GM12878 (cell line): ENCODE measurements at regions not wholly inside any gene's neighbourhood (a gene's known extent, or its start where the extent isn't known, plus 50 kb on each side); places are given as distances from the start of the nearest gene placed in this dataset.
A peak's percentile ranks its signal among the peaks of the same experiment; 100 is the strongest.

Source experiments
- CHD2 ChIP-seq: IDR thresholded peaks from 2 replicates; pipeline ENCODE4 v1.6.1; 2011; ENCODE audit warnings: low read depth, low read length, improper control_type of control experiment, borderline replicate concordance
- EGR1 ChIP-seq, 2 experiments: IDR thresholded peaks; 1 replicate in 1 of 2; 2 replicates in 1 of 2; pipeline ENCODE4 v1.6.1; 2011 to 2012; ENCODE audit warnings: low read depth in 2 of 2, low read length in 2 of 2, borderline replicate concordance in 1 of 2, mild to moderate bottlenecking in 1 of 2, moderate library complexity in 1 of 2
- ESRRA ChIP-seq: IDR thresholded peaks from 2 replicates; pipeline ENCODE4 v1.6.1; 2012; ENCODE audit warnings: mild to moderate bottlenecking, low read length, improper control_type of control experiment
- EZH2 ChIP-seq: IDR thresholded peaks from 2 replicates; pipeline ENCODE4 v1.6.1; 2012; ENCODE audit warnings: low read depth, mild to moderate bottlenecking, control low read depth, inconsistent platforms, low read length, borderline replicate concordance; ENCODE audit not compliant: control insufficient read depth
- HDAC6 ChIP-seq: fragments of 200-600 bp; sonication (generic); IDR thresholded peaks from one replicate; pipeline ENCODE4 v1.8.0; 2017; ENCODE audit warnings: antibody characterized with exemption; ENCODE audit not compliant: unreplicated experiment
- MEF2A ChIP-seq: IDR thresholded peaks from 2 replicates; pipeline ENCODE4 v1.6.1; 2011; ENCODE audit warnings: low read depth, mild to moderate bottlenecking, low read length, moderate library complexity; ENCODE audit not compliant: insufficient read depth
- NR2C1 ChIP-seq: fragments of 450-650 bp; IDR thresholded peaks from 2 replicates; pipeline ENCODE4 v1.6.1; 2017; ENCODE audit warnings: antibody characterized with exemption, mild to moderate bottlenecking, moderate library complexity
- NR2F1 ChIP-seq: fragments of 450-650 bp; conservative IDR thresholded peaks from 2 replicates; pipeline ENCODE4 v1.6.1; 2017; ENCODE audit warnings: mild to moderate bottlenecking
- RAD51 ChIP-seq: fragments of 450-650 bp; IDR thresholded peaks from 2 replicates; pipeline ENCODE4 v1.6.1; 2016; ENCODE audit warnings: moderate library complexity, mild to moderate bottlenecking, inconsistent platforms
- RB1 ChIP-seq: fragments of 450-650 bp; formaldehyde crosslinking; IDR thresholded peaks from 2 replicates; pipeline ENCODE4 v1.6.1; 2017; ENCODE audit warnings: mild to moderate bottlenecking, borderline replicate concordance
- RELA ChIP-seq: fragments of 450-650 bp; IDR thresholded peaks from 2 replicates; pipeline ENCODE4 v1.8.0; 2014; ENCODE audit warnings: borderline replicate concordance; ENCODE audit not compliant: partially characterized antibody
- RFX5 ChIP-seq: IDR thresholded peaks from 2 replicates; pipeline ENCODE4 v1.6.1; 2011; ENCODE audit warnings: low read depth, low read length, improper control_type of control experiment
- RUNX3 ChIP-seq: IDR thresholded peaks from 2 replicates; pipeline ENCODE4 v1.6.1; 2012; ENCODE audit warnings: low read length, inconsistent platforms
- SIX5 ChIP-seq: IDR thresholded peaks from 2 replicates; pipeline ENCODE4 v1.6.1; 2011; ENCODE audit warnings: mild to moderate bottlenecking, low read depth, low read length, moderate library complexity; ENCODE audit not compliant: severe bottlenecking
- SMAD1 ChIP-seq: fragments of 450-650 bp; IDR thresholded peaks from 2 replicates; pipeline ENCODE4 v1.6.1; 2018; ENCODE audit warnings: mild to moderate bottlenecking, low read depth; ENCODE audit not compliant: partially characterized antibody
- STAT1 ChIP-seq: fragments of 450-650 bp; conservative IDR thresholded peaks from 2 replicates; pipeline ENCODE4 v1.6.1; 2014; ENCODE audit warnings: antibody characterized with exemption, mild to moderate bottlenecking
- TCF3 ChIP-seq: IDR thresholded peaks from 2 replicates; pipeline ENCODE4 v1.6.1; 2012; ENCODE audit warnings: low read depth, mild to moderate bottlenecking, low read length, borderline replicate concordance; ENCODE audit not compliant: insufficient read depth
- ZNF274 ChIP-seq: IDR thresholded peaks from one replicate; pipeline ENCODE4 v1.8.0; 2011; ENCODE audit not compliant: insufficient read length, insufficient read depth
- TF ChIP-seq, protein P1 (sequence below): fragments of 450-650 bp; IDR thresholded peaks from 2 replicates; pipeline ENCODE4 v1.6.1; 2018; ENCODE audit warnings: borderline replicate concordance, mild to moderate bottlenecking; ENCODE audit not compliant: partially characterized antibody
- TF ChIP-seq, protein P2 (sequence below): fragments of 150-350 bp; IDR thresholded peaks from 2 replicates; pipeline ENCODE4 v1.6.1; 2016; ENCODE audit warnings: low read depth, low read length
- TF ChIP-seq, protein P3 (sequence below): IDR thresholded peaks from 2 replicates; pipeline ENCODE4 v1.6.1; 2012; ENCODE audit warnings: improper control_type of control experiment, low read depth, low read length; ENCODE audit not compliant: insufficient replicate concordance

DNA sequence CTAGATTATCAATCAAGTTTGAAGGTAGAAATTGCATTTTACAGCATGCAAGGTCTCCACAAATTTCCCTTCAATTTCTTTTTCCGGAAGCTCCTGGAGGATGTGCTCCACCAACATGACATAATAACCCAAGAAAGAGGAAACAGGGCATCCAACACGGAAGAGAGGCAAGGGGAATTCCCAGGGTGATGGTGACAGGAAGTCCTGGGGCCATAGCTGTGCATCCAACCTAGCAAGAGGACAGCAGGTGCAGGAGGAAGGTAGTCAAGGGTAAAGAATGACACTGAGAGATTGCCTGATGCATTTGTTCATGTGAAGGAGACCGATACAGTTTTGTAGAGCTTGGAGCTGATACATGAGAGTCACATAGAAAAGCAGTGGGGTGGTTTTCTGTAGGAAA, 115.7 kb upstream of the LSM6 start (continued):
- TF ChIP-seq, protein P1, sequence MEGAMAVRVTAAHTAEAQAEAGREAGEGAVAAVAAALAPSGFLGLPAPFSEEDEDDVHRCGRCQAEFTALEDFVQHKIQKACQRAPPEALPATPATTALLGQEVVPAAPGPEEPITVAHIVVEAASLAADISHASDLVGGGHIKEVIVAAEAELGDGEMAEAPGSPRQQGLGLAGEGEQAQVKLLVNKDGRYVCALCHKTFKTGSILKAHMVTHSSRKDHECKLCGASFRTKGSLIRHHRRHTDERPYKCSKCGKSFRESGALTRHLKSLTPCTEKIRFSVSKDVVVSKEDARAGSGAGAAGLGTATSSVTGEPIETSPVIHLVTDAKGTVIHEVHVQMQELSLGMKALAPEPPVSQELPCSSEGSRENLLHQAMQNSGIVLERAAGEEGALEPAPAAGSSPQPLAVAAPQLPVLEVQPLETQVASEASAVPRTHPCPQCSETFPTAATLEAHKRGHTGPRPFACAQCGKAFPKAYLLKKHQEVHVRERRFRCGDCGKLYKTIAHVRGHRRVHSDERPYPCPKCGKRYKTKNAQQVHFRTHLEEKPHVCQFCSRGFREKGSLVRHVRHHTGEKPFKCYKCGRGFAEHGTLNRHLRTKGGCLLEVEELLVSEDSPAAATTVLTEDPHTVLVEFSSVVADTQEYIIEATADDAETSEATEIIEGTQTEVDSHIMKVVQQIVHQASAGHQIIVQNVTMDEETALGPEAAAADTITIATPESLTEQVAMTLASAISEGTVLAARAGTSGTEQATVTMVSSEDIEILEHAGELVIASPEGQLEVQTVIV = no peak
- TF ChIP-seq HDAC6 (no peak), STAT1 (no peak), NR2F1 (no peak), RELA (peak; percentile 82), RAD51 (no peak), SMAD1 (no peak), ZNF274 (no peak), RUNX3 (peak; percentile 87), TCF3 (peak; percentile 93; the same call in 1 of the 2 replicates), SIX5 (no peak), EZH2 (no peak), MEF2A (peak; percentile 72; the same call in 1 of the 2 replicates), NR2C1 (no peak), CHD2 (no peak), RFX5 (no peak), ESRRA (no peak), RB1 (no peak), EGR1 (IDR thresholded peaks at IDR 0.05; ENCODE audit: borderline replicate concordance in 1 of 2, low read depth in 2 of 2, low read length in 2 of 2) (peak in 1 of 2 experiments; percentile 86; a peak in 1 of 3 replicates)
- TF ChIP-seq, protein P2, sequence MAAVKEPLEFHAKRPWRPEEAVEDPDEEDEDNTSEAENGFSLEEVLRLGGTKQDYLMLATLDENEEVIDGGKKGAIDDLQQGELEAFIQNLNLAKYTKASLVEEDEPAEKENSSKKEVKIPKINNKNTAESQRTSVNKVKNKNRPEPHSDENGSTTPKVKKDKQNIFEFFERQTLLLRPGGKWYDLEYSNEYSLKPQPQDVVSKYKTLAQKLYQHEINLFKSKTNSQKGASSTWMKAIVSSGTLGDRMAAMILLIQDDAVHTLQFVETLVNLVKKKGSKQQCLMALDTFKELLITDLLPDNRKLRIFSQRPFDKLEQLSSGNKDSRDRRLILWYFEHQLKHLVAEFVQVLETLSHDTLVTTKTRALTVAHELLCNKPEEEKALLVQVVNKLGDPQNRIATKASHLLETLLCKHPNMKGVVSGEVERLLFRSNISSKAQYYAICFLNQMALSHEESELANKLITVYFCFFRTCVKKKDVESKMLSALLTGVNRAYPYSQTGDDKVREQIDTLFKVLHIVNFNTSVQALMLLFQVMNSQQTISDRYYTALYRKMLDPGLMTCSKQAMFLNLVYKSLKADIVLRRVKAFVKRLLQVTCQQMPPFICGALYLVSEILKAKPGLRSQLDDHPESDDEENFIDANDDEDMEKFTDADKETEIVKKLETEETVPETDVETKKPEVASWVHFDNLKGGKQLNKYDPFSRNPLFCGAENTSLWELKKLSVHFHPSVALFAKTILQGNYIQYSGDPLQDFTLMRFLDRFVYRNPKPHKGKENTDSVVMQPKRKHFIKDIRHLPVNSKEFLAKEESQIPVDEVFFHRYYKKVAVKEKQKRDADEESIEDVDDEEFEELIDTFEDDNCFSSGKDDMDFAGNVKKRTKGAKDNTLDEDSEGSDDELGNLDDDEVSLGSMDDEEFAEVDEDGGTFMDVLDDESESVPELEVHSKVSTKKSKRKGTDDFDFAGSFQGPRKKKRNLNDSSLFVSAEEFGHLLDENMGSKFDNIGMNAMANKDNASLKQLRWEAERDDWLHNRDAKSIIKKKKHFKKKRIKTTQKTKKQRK = no peak
- TF ChIP-seq, protein P3, sequence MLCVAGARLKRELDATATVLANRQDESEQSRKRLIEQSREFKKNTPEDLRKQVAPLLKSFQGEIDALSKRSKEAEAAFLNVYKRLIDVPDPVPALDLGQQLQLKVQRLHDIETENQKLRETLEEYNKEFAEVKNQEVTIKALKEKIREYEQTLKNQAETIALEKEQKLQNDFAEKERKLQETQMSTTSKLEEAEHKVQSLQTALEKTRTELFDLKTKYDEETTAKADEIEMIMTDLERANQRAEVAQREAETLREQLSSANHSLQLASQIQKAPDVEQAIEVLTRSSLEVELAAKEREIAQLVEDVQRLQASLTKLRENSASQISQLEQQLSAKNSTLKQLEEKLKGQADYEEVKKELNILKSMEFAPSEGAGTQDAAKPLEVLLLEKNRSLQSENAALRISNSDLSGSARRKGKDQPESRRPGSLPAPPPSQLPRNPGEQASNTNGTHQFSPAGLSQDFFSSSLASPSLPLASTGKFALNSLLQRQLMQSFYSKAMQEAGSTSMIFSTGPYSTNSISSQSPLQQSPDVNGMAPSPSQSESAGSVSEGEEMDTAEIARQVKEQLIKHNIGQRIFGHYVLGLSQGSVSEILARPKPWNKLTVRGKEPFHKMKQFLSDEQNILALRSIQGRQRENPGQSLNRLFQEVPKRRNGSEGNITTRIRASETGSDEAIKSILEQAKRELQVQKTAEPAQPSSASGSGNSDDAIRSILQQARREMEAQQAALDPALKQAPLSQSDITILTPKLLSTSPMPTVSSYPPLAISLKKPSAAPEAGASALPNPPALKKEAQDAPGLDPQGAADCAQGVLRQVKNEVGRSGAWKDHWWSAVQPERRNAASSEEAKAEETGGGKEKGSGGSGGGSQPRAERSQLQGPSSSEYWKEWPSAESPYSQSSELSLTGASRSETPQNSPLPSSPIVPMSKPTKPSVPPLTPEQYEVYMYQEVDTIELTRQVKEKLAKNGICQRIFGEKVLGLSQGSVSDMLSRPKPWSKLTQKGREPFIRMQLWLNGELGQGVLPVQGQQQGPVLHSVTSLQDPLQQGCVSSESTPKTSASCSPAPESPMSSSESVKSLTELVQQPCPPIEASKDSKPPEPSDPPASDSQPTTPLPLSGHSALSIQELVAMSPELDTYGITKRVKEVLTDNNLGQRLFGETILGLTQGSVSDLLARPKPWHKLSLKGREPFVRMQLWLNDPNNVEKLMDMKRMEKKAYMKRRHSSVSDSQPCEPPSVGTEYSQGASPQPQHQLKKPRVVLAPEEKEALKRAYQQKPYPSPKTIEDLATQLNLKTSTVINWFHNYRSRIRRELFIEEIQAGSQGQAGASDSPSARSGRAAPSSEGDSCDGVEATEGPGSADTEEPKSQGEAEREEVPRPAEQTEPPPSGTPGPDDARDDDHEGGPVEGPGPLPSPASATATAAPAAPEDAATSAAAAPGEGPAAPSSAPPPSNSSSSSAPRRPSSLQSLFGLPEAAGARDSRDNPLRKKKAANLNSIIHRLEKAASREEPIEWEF = peak; percentile 26
